OCI-LY3 (cell line): ENCODE measurements at regions not wholly inside any gene's neighbourhood (a gene's known extent, or its start where the extent isn't known, plus 50 kb on each side); places are given as distances from the start of the nearest gene placed in this dataset.
"Not testable (repeated sequence)": the region's sequence is repeated elsewhere in the genome, so short reads cannot be mapped to it uniquely, and the experiment has no call there.

Source experiments
- CTCF ChIP-seq: fragments of 200-600, 300-600 bp; sonication (generic); IDR thresholded peaks from 2 replicates; pipeline ENCODE4 v1.5.1; 2014; ENCODE audit warnings: antibody characterized with exemption, low read length, low read depth
- EZH2phosphoT487 ChIP-seq: fragments of 200-600 bp; shearing (Covaris generic); IDR thresholded peaks from 2 replicates; pipeline ENCODE4 v1.6.1; 2018; ENCODE audit warnings: antibody characterized with exemption, mixed run types, low read depth

- TF ChIP-seq EZH2phosphoT487, CTCF: not testable (repeated sequence)
These were observed 109.6 kb upstream of the PLGLB2 start for GRCh38 chr2:87638114-87638807.
